GM18507 (cell line): ENCODE measurements at regions not wholly inside any gene's neighbourhood (a gene's known extent, or its start where the extent isn't known, plus 50 kb on each side); places are given as distances from the start of the nearest gene placed in this dataset.

Source experiments
- DNase-seq: peaks from one replicate; pipeline ENCODE4 v3.0.0; 2011; ENCODE audit warnings: low read depth; ENCODE audit not compliant: insufficient read length; ENCODE audit errors: extremely low spot score
- FAIRE-seq: peaks from 2 replicates; lab custom pipeline; 2011; peaks lifted over from hg19 to GRCh38; lab: Jason Lieb, UNC

- no peak for FAIRE-seq
- DNase-seq = no peak
Measured at GRCh38 chr4:32268863-32269262, 1548.7 kb downstream of the PCDH7 start.

- DNase-seq (no peak), FAIRE-seq (no peak)
Measured at GRCh38 chr4:32290102-32290501, 1569.9 kb downstream of the PCDH7 start.

DNA sequence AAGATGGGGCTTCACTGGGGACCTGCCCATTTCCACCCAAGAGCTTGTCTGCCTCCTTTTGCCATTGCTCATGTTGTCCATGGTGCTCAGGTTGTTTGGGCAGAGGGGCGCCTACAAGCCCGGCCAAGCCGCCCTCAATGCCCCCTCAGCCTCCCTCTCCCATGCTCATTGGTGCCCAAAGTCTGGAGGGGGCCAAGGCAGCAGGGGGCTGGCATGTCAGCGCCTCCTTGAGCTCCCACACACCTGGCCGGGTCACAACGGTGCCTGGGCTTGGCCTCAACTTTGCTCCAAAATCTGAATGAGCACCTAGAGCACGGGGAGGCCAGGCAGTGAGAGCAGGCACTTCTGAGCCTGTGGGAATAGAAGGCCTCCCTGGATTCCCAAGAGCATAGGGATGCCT, 1598.8 kb downstream of the PCDH7 start:
- FAIRE-seq (no peak), DNase-seq (no peak)

DNA sequence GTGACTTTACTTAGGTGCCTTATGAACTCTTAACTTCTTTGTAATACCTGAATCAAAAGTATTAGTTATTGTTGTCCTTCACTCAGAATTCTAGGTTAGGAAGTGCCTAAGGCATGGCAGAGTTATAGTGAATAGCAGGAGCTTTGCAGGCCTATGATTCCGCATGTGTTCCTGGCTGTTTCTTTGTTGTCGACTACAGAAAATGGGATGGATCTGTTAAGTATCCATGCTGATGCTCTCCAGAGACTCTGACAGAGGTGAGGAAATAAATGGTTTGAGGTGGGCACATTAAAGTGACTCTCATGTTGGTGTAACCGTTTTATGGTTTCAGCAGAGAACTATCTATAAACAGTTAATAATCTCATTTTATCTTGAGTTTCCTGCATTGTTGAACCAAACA, 1601.3 kb downstream of the PCDH7 start:
- DNase-seq (no peak), FAIRE-seq (no peak)

DNA sequence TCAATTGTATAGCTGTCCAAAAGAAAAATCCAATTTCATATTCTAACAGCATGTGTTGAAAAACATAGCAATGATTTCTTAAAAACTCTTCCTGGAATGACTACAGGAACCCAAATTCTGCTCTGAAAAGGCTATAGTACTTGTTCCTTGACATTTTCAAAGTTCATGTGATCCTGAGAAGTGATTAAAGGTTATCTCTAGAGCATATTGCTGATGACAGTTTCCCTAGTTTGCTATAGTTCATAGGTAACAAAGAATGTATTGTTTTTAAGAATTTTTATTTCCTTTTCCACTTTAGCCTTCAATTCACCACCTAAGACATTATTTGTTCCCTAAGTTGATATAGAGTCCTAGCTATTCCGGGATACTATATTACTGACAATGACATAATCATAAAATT, 1614.6 kb downstream of the PCDH7 start:
- DNase-seq (no peak), FAIRE-seq (no peak)

GRCh38 chr4:32337403-32337802, 1617.2 kb downstream of the PCDH7 start:
- DNase-seq (no peak), FAIRE-seq (no peak)

DNA sequence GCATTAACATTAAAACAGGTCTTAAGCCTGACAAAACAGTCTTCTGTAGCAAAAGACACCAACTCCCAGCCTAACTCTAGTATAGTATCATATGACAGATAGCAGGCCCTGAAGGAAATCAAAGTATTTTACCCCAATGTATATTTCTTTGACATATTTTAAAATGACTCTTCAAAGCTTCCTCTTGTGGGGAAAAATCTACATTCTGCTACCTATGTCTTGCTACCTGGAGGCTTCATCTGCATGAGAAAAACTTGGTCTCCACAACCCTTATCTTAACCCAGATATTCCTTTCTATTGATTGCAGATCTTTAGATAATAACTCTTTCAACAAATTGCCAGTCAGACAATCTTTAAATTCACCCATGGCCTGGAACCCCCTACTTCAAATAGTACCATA, 1620.4 kb downstream of the PCDH7 start:
- FAIRE-seq = no peak
- no peak for DNase-seq

DNA sequence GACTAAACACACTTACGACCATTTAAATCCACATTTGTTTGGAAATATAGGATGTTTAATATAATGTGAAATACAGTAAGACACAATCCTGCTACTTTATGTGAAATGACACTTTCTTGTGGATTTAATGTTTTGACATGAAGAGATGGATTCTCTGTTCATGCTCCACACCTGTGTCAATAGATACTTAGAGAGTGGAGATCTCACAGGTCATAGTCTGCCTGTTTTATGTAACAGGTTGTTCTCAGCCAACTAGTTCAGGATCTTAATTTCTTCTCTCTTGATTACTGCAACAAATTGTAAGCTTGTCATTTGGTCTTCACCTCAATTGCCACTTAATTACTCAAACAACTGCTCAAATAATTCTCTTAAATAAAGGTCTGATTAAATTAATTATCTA, 1621.2 kb downstream of the PCDH7 start:
- no peak for FAIRE-seq

DNA sequence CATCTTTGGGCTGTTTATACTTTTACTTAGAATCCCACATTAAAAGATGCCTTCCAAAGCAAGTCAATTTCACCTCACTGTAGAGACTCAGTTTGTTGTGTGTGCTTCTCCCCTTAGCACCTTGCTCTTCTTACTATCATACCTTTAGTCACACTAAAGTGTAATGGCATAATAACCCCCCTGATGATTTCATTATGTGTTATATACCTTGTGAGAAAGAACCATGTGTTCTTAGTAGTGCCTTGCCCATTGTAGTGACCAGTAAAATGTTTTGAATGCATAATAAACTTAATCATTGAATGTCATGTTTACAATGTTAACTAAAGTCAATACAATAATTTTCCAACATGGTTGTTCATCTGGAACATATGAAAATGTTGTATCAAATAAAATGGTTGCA, 1621.9 kb downstream of the PCDH7 start:
- no peak for FAIRE-seq
- DNase-seq = no peak

More for the DNA sequence above, 1621.2 kb downstream of the PCDH7 start:
- no peak for DNase-seq

- DNase-seq = no peak
Measured at GRCh38 chr4:32349026-32349425, 1628.9 kb downstream of the PCDH7 start.

GRCh38 chr4:32374206-32374605, 1654.0 kb downstream of the PCDH7 start:
- FAIRE-seq = no peak
- DNase-seq = no peak

More at GRCh38 chr4:32349026-32349425, 1628.9 kb downstream of the PCDH7 start:
- FAIRE-seq = no peak

GRCh38 chr4:32393806-32394205, 1673.6 kb downstream of the PCDH7 start:
- FAIRE-seq (no peak), DNase-seq (no peak)

DNA sequence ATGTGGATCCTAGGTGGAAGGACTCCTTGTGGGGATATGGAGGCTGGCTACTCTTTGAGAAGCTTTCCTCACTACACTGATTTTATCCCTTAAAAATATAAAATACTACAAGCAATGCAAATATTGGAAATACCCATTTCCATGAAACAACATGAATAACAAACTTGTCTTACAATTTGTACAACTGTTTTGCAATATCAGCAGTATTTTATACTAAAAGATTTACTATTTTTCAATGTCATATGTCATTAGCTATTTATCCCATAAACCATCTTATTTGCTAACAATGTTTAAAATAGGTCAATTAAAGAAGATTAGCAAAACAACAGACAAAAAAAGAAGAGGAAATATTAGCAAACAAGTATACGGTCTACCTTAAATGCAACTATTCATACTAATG, 1674.1 kb downstream of the PCDH7 start:
- DNase-seq (no peak), FAIRE-seq (no peak)

- FAIRE-seq (no peak), DNase-seq (no peak)
Measured at GRCh38 chr4:32396507-32397070, 1676.4 kb downstream of the PCDH7 start.

DNA sequence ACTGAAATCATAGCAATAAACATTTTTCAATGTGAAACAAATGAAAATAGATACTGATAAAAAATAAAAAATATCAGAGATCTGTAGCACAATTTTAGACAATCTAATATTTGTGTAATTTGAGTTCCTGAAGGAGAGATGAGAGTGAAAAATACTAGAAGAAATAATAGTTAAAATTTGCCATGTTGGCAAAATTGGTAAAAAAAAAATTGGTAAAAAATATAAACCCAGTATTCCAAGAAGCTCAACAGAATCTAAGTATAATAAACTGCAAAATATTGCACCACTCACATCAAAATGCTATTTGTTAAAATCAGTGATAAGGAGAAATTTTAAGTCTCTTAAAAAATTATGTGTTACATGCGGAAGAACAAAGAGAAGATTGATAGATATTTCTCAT, 1680.7 kb downstream of the PCDH7 start:
- FAIRE-seq (no peak), DNase-seq (no peak)

- FAIRE-seq (no peak), DNase-seq (no peak)
Measured at GRCh38 chr4:32417113-32417704, 1697.0 kb downstream of the PCDH7 start.

- no peak for FAIRE-seq
- no peak for DNase-seq
Measured at GRCh38 chr4:32423267-32423666, 1703.1 kb downstream of the PCDH7 start.

DNA sequence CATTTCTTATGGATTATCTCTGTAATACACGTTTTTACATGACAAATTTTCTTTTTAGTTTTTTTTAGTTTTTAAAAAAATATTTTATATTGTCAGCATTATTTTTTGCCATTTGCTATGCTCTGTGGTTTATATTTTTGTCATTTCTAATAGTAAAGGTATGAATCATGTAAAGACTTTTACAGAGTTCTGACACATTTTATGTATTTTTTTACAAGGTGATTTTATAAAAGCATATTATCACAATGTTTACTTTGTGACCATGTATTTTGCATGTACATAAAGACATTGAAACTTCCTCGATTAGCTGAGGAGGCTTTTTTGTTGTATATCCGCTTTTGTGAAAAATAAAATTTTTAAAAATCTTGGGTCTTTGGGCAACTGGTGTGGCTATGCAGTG, 1705.1 kb downstream of the PCDH7 start:
- FAIRE-seq (no peak), DNase-seq (no peak)

GRCh38 chr4:32427566-32427965, 1707.4 kb downstream of the PCDH7 start:
- no peak for DNase-seq
- no peak for FAIRE-seq

DNA sequence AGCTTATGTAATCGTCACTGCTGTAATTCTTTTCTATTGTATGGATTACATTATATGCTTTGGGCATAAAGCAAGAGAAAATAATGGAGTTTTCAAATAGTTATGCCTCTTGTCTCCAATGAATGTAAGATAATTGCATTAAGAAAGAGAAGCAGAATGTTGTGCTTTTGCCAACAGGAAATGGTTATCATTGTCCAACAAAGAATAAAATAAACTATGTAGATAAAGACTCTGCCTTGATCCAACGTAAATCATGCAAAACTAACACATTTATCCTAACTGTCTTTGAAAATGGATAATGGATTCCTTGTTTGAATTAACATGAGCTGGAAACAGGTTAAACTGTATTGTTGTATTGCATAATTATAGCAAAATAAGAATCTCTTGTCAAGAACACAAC, 1709.0 kb downstream of the PCDH7 start:
- DNase-seq (no peak), FAIRE-seq (no peak)

DNA sequence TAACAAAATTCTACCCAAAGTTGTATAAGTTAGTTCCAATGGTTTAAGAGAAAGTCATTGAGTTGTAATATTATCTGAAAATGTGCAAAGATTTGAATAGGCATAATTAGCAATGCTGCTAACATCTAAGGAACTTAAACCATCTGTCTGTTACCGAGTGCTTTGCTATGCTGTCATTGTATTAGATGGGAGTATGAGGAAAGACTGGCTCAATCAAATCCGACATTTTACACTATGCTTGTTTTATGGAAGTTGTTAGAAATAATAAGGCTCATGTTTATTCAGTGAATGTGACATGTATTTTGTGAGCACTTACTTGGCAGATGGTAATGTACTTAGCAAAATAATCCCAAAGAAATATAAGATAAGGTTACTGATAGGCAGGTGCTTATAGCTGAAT, 1715.1 kb downstream of the PCDH7 start:
- DNase-seq = no peak
- FAIRE-seq = no peak

- no peak for FAIRE-seq
- no peak for DNase-seq
Measured at GRCh38 chr4:32436816-32437215, 1716.6 kb downstream of the PCDH7 start.
